NCI-H82 treated with DMSO at 0.1 percent for 48 hours (cell line): ENCODE measurements at regions not wholly inside any gene's neighbourhood (a gene's known extent, or its start where the extent isn't known, plus 50 kb on each side); places are given as distances from the start of the nearest gene placed in this dataset.
"Not testable (repeated sequence)": the region's sequence is repeated elsewhere in the genome, so short reads cannot be mapped to it uniquely, and the experiment has no call there.

Experiments used
- DNase-seq: peaks from one replicate; lab custom pipeline; 2025; ENCODE audit not compliant: unreplicated experiment; lab: John Stamatoyannopoulos, UW

GRCh38 chr3:17812328-17812727, 69.9 kb upstream of the TBC1D5 start:
- not testable (repeated sequence) for DNase-seq

DNA sequence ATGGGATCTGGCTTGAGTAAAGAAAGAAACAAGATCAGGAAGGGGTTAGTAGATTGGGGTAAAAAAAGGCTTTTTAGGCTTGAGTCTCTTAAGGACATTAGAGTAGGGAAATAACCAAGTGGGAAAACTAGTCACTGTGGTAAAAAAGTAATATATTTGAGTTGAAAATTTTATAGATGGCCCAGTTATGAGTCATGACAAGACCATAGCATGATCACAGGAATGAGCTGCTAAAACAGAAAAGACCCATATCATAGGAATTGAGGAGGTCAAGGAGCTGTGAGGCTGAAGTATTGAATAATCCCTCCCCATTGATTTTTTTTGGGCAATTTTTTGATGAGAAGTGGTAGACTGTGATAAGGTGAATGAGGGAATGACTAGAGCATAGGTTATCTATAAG, 69.2 kb upstream of the TBC1D5 start:
- DNase-seq, result no peak

DNA sequence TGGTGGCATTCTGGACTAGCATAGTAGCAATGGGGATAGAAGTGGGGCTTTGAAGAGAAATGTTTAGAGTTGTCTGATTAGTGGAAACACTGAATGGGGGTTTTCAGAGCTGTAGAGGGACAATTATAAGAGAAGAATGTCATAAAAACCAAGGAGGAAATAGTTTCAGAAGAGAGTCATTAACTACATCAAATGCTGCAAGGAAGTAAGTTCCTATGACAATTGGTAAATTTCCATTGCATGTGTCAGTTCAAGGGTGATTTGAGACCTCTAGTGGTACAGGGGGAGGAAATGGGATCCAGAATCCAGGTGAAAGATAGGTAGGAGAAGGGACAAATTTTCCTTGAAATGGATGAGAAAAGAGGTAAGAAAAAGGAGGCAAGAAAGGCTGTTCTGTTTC, 68.3 kb upstream of the TBC1D5 start:
- DNase-seq, result no peak

DNA sequence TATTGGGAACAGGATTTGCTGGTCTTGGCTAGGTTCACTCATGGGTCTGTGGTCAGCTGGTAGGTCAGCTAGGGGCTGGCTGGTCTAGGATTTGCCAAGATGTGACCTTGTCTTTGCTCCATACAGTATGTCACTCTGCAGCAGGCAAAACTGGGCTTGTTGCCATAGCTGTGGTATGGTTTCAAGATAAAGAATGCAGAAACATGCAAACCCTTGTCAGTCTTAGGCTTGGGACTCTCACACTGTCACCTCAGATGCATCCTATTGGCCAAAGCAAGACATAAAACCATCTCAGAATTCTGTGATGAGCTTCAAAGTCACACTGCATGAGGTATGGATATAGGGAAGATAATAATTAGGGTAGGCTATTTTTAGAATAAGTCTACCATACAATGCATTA, 66.6 kb upstream of the TBC1D5 start:
- DNase-seq, result no peak

DNA sequence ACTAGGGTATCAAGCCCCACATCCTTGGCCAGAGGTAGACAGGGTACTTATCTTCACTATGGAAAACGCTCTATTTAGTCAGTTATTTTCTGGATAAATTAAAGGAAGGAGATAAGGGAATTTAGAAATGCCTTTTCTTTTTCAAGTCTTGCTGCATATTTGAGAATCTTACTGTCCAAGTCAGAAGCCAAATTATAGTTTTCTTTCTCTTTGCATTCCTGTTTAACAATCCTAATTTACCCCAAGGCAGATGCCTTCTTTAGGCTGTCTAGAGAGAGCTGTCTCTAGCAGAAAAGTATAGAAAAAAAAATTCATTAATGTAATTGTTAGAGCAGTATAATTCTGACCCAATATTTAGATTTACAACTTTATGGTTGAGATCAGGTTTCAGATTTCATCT, 64.4 kb upstream of the TBC1D5 start:
- no peak for DNase-seq

DNA sequence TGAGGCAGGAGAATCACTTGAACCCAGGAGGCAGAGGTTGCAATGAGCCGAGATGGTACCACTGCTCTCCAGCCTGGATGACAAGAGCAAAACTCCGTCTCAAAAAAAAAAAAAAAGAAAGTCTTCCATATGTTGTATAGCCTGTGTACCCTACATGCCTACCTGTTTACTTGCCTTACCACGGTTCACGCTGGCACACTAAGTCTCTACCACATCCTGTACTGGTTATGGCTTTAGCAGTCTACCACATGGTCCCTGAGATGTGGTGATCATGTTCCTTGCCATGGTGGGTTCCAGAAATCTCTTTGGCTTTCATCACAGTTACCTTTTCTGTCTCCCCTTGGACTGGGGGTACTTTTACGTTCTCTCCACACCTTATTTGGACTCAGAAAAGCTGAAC, 63.8 kb upstream of the TBC1D5 start:
- DNase-seq, result no peak

- DNase-seq, result no peak
These were observed 63.1 kb upstream of the TBC1D5 start for GRCh38 chr3:17805461-17805940.

GRCh38 chr3:17802950-17803349, 60.5 kb upstream of the TBC1D5 start:
- DNase-seq, result no peak

GRCh38 chr3:17801131-17801530, 58.7 kb upstream of the TBC1D5 start:
- DNase-seq, result no peak

- DNase-seq, result peak; percentile 78
These were observed 57.8 kb upstream of the TBC1D5 start for GRCh38 chr3:17800232-17800631.

GRCh38 chr3:17799312-17799711, 56.9 kb upstream of the TBC1D5 start:
- no peak for DNase-seq

DNA sequence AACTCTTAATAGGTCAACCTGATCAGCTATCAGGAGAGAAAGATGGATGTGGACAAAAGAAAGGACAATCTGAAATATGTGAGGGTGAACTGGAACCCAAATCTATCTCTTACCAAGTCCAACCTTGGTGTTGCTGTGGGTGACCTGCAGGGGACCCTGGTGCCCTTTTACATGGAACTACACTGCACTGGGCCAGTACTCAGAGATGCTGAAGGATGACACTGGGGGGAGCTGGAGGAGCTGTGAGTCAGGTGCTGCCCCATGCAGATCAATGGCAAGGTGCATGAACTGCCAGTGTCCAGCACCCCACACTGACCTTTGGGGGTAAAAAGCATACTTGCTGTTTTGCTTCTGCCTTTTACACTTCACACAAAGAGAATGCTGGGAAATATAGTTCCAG, 55.6 kb upstream of the TBC1D5 start:
- no peak for DNase-seq

GRCh38 chr3:17795711-17796110, 53.3 kb upstream of the TBC1D5 start:
- no peak for DNase-seq

- DNase-seq, result no peak
These were observed 52.8 kb upstream of the TBC1D5 start for GRCh38 chr3:17795280-17795679.

GRCh38 chr3:17793542-17794195, 51.2 kb upstream of the TBC1D5 start:
- no peak for DNase-seq
